HG03575 (cell line): ENCODE measurements at regions not wholly inside any gene's neighbourhood (a gene's known extent, or its start where the extent isn't known, plus 50 kb on each side); places are given as distances from the start of the nearest gene placed in this dataset.

ENCODE experiments used
- ATAC-seq: cut with Tn5 transposase; IDR thresholded peaks from one replicate; pipeline ENCODE4 v1.9.1; 2021; ENCODE audit not compliant: unreplicated experiment, insufficient number of reproducible peaks, low FRiP score; ENCODE audit errors: extremely low read depth

DNA sequence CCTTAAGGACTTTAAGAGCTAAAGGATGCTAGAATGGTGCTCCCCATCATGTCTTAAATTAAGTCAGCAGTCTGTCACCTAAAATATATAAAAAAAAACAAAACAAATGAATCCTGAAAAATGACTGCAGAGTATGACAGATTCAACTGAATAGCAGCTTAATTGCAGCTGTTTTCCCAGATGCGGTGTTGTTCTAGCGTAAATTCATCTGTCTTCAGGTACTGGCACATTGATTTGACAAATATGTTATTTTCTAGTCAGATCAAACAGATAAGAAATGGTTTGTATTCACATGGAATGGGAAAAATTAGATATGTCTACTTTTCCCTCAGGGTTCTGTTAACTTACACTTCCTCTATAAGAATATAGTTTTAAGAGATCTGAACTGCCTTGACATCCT is 211.7 kb downstream of the NAF1 start:
- ATAC-seq: no peak

- ATAC-seq: no peak
Observed at GRCh38 chr4:162952232-162952631, 214.5 kb downstream of the NAF1 start.

DNA sequence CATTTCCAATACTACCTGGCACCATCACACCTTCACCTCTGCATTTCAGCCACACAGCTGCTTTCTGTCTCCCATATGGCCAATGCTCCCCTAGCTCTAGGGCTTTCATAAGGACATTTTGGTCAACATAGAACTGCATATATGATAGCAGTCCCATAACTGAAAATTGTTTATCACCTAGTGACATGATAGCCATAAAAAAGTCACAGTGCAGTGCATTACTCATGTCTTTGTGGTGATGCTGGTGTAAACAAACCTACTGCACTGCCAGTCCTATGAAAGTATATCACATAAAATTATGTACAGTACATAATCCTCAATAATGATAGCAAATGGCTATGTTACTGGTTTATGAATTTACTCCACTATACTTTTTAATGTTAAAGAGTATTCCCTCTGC is 221.0 kb downstream of the NAF1 start:
- no peak for ATAC-seq

DNA sequence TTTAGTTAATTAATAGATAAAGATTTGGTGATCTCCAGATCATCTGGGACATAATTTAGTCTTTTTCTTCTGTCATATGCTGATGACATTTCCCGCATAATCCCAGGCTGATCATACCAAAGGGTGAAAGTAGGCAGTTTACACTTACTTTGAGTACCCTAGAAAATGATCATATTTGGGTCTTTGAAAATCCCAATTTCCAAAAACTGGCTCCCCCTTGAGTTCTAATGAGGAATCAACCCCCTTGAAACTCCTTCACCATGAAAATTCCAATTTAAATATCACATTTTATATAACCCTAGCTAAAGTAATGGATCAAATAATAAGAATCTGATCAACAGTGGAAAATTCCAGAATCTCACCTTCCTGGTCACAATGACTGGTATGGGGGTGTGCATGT is 223.4 kb downstream of the NAF1 start:
- ATAC-seq: no peak

- no peak for ATAC-seq
Observed at GRCh38 chr4:162938738-162939485, 227.8 kb downstream of the NAF1 start.

GRCh38 chr4:162935214-162935613 is 231.5 kb downstream of the NAF1 start:
- ATAC-seq: no peak

- ATAC-seq: no peak
Observed at GRCh38 chr4:162931286-162931685, 235.4 kb downstream of the NAF1 start.

DNA sequence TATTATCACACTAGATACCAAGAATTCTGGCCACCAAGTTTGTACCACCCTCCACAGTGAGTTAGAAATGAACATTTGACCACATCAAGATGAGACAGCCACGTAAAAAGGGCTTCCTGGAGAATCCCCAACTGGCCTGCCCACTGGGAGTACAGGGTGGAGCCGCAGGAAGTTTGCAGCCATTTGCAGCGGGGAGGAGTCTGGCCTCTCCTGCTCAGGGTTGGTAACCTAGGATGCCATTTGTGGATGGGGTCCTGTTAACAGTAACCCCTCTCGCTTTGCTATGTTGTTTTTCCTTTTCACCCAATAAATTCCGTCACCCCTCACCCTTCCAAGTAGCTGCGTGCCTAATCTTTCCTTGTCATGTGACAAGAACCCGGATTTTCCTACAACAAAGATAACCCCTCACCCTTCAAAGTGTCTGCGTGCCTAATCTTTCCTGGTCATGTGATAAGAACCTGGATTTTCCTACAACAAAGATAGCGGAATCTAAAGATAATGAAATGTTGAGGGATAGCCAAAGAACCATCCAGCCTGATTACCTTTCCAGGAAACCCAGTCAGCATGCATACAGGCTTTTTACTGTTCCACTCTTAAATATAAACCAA is 245.4 kb downstream of the NAF1 start:
- ATAC-seq: no peak

DNA sequence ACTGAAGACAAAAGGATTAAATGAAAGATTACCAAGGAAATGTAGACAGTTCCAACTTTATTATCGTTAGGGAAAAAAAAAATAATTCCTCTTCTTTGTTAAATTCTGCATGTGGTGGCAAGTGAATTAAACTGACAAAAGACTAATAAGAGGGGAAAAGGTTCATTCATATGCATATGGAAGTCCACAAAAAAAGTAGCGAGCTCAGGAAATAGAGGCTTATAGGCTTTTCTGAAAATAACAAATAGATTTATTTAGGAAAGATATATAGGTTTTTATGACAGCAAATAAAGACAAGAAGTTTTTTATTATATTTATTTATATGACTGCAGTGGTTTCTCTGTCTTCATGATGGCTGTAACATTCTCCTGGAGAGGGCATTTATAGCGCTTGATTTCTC is 246.0 kb downstream of the NAF1 start:
- ATAC-seq: no peak

GRCh38 chr4:162912482-162912881 is 254.2 kb downstream of the NAF1 start:
- ATAC-seq: no peak

- ATAC-seq: no peak
Observed at GRCh38 chr4:162911349-162911748, 255.3 kb downstream of the NAF1 start.

GRCh38 chr4:162909952-162910351 is 256.7 kb downstream of the NAF1 start:
- no peak for ATAC-seq

GRCh38 chr4:162894387-162894786 is 272.3 kb downstream of the NAF1 start:
- no peak for ATAC-seq

DNA sequence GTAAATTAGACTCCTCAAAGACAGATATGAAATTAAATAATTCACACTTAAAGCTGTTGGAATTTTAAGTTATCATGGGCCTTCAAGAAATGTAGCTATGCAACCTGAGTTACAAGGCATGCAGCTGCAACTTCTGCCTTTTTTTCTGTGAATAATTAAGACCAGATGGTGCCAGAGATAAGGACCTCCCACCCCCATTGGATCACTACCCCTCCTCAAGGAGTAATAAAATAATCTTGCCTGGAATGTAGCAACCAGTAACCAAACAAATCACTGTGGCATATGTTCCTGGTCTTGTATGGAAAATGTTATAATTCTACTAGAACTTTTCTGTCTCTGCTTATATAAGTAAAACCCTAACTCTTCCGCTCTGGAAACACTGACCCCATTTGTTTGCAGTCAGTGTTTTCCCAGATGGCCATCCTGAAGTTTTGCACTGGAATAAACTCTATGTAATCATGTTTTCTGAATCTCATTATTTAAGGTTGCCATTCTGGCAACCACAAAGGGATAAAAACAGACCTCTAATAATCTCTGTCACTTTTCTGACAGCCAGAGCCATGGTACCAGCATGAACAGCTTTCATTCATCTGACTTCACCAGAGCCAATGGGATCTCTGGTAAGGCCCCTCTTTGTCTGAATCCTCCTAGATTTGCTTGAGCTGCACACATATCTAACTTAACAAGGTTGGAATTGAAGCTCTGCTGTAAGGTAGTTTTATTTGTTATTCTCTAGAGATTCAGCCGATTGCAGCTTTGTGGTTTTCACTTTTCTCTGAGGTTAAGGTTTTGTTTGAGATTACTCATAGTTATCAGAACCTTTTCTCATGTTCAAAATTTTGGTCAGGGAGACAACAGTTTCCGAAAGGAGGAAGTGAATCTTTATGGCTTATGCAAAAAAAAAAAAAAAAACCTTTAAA is 274.6 kb downstream of the NAF1 start:
- peak; percentile 99 for ATAC-seq

DNA sequence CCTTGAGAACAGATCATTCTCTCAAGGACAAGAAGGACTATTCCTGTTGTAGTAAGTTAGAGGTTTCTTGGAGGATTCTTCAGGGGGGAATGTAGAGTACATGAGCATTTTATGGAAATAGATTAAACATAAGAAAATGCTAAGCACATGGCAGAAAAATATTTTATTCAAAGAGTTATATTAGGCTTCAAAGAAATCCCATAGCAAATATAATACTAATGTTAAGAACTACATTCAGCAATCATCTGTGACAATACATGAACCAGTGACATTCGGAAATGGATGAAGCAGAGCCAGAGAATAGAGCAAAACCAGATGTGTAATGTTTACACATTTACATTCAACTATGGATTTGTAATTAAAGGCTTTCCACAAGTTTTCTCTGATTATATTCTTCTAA is 288.6 kb downstream of the NAF1 start:
- ATAC-seq: no peak

- ATAC-seq: no peak
Observed at GRCh38 chr4:162874748-162875147, 291.9 kb downstream of the NAF1 start.

DNA sequence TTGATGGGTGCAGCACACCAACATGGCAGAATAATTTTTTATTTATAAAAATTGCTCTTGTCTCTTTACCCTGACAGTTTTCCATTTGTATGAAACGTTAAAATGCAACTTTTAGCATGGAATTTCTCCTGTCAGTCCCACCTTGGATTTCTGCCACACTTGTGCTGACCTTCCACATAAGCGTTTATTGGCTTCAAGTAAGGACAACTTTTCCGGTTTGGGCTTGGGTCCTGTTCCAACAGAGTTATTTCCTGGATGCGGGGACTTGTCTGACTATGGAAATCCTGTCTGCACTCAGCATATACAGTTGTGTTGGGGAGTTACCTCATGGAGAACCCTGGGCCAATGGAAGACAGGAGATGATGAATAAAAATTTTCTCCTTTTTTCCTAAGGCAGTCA is 294.7 kb downstream of the NAF1 start:
- ATAC-seq: no peak

DNA sequence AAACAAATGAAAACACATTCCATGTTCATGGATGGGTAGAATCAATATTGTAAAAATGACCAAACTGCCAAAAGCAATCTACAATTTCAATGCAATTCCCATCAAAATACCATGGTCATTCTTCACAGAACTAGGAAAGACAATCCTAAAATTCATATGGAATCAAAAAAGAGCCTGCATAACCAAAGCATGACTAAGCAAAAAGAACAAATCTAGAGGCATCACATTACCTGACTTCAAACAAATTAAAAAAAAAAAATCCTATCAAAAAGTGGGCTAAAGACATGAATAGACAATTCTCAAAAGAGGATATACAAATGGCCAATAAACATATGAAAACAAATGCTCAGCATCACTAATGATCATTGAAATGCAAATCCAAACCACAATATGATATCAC is 297.5 kb downstream of the NAF1 start:
- no peak for ATAC-seq

GRCh38 chr4:162866565-162866964 is 300.1 kb downstream of the NAF1 start:
- no peak for ATAC-seq

GRCh38 chr4:162865102-162865501 is 301.6 kb downstream of the NAF1 start:
- no peak for ATAC-seq
